ENCODE measurements at regions not wholly inside any gene's neighbourhood (a gene's known extent, or its start where the extent isn't known, plus 50 kb on each side); places are given as distances from the start of the nearest gene placed in this dataset.

GRCh38 chr13:73973156-73973555, 161.0 kb downstream of the KLF12 start:
- no peak for TF ChIP-seq ELF1 (IDR thresholded peaks at IDR 0.05; ENCODE audit: borderline replicate concordance, low read depth)
- no peak for TF ChIP-seq ZFX (IDR thresholded peaks at IDR 0.05)
- TF ChIP-seq POLR2A (IDR thresholded peaks at IDR 0.05; ENCODE audit: borderline replicate concordance, extremely low read depth, insufficient read depth, insufficient read length), result no peak
- TF ChIP-seq CTCF (IDR thresholded peaks at IDR 0.05 in 2 of 3, conservative IDR thresholded peaks at IDR 0.05 in 1 of 3; ENCODE audit: borderline replicate concordance in 1 of 3, insufficient read depth in 1 of 3, low read depth in 2 of 3, low read length in 2 of 3), result no peak
- no peak for TF ChIP-seq POLR2AphosphoS5 (IDR thresholded peaks at IDR 0.05; ENCODE audit: low read depth, low read length)
- no peak for TF ChIP-seq YY1 (IDR thresholded peaks at IDR 0.05; ENCODE audit: extremely low read depth, insufficient replicate concordance, low read depth, low read length)

Measured in HCT116 (cell line).